VCaP (cell line): ENCODE measurements at regions not wholly inside any gene's neighbourhood (a gene's known extent, or its start where the extent isn't known, plus 50 kb on each side); places are given as distances from the start of the nearest gene placed in this dataset.
A peak's percentile ranks its signal among the peaks of the same experiment; 100 is the strongest.
"Not testable (repeated sequence)": the region's sequence is repeated elsewhere in the genome, so short reads cannot be mapped to it uniquely, and the experiment has no call there.

Source experiments
- H3K27ac ChIP-seq: fragments of 450-650 bp; 2 replicates; pipeline ENCODE4 v1.5.1; 2017
- TF ChIP-seq, protein P1 (sequence below): fragments of 450-650 bp; conservative IDR thresholded peaks from 2 replicates; pipeline ENCODE4 v1.5.1; 2017; ENCODE audit warnings: mild to moderate bottlenecking, moderate library complexity

DNA sequence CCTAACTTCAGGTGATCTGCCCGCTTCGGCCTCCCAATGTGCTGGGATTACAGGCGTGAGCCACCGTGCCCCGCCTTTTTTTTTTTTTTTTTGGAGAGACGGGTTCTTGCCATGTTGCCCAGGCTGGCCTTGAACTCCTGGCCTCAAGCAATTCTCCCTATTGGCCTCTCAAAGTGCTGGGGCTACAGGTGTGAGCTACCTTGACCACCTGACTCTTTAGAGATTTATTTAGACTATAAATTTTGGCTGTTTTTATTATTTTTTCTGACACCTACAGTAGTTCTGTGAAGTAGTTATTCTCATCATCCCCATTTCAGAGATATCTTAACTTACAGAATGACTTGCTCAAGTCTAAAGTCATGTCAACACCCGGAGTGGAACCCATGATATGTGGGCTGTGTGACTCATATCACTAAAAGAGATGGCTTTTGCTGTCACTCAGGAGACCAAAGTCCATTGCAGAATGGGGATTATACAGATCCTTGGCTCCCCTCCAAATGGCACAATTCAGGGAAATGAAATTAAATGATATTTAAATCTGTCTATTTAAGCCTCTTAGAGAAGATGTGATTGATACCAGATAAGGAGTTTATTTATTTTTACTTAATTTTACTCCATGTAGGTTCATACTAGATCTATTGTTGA, 93.2 kb downstream of the CTH start:
- TF ChIP-seq, protein P1, sequence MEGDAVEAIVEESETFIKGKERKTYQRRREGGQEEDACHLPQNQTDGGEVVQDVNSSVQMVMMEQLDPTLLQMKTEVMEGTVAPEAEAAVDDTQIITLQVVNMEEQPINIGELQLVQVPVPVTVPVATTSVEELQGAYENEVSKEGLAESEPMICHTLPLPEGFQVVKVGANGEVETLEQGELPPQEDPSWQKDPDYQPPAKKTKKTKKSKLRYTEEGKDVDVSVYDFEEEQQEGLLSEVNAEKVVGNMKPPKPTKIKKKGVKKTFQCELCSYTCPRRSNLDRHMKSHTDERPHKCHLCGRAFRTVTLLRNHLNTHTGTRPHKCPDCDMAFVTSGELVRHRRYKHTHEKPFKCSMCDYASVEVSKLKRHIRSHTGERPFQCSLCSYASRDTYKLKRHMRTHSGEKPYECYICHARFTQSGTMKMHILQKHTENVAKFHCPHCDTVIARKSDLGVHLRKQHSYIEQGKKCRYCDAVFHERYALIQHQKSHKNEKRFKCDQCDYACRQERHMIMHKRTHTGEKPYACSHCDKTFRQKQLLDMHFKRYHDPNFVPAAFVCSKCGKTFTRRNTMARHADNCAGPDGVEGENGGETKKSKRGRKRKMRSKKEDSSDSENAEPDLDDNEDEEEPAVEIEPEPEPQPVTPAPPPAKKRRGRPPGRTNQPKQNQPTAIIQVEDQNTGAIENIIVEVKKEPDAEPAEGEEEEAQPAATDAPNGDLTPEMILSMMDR: no peak
- no peak overlapping the region for H3K27ac ChIP-seq

DNA sequence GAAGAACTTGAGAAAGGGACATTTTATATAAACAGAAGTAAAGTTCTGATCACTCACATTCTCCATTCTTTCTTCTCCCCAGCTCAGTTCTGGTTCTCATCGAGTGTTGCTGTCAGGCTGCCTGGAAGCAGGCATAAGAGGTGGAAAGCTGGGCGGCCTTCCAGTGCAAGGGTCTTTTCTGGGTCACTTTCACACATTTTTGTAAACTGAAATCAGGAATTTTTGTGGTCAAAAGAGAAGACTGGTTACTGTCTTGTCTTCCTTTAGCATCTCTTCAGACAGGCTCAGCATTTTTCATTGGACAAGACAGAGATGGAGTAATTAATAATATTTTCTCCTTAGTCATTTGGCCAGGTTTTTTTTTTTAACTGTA, 93.7 kb downstream of the CTH start:
- TF ChIP-seq, protein P1: no peak
- no peak overlapping the region for H3K27ac ChIP-seq

DNA sequence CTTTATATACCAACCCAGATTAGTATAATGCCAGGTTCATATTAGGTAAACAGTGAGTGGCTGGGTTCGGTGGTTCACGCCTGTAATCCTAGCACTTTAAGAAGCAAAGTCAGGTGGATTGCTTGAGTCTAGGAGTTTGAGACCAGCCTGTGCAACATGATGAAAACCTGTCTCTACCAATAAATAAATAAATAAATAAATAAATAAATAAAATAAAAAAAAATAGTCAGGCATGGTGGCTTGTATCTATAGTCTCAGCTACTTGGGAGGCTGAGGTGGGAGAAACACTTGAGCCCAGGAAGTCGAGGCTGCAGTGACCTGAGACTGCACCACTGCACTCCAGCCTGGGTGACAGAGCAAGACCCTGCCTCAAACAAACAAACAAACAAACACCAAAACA, 96.9 kb downstream of the CTH start:
- not testable (repeated sequence) for H3K27ac ChIP-seq

DNA sequence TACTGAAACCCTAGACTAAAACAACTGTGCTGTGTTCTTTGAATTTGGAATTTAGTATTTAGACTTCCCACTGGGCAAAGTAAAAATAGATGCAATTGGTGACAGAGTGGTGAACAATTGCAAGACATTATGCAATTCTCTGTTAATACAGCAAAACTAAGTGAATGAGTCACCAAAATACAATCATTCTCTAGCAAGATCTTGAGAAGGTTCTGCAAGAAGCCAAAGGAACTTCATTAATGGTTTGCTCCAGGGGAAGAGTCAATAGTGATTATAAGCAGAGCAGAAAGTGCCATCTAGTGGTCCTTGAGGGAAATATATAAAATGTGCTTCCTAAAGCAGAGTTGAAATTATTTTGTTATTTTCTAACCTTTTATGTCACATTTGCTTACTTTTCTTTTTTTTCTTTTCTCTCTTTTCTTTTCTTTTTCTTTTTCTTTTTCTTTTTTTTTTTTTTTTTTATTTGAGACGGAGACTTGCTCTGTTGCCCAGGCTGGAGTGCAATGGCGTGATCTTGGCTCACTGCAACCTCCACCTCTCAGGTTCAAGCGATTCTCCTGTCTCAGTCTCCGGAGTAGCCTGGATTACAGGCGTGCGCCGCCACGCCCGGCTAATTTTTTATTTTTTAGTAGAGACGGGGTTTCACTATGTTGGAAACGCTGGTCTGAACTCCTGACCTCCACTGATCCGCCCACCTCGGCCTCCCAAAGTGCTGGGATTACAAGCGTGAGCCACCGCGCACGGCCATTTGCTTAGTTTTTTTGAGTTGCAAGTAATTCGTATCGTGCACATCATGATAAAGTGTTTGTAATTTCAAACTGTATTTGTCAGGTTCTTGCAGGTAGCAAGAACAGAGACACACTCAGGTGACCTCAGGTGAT, 99.2 kb downstream of the CTH start:
- TF ChIP-seq, protein P1: peak; percentile 77

DNA sequence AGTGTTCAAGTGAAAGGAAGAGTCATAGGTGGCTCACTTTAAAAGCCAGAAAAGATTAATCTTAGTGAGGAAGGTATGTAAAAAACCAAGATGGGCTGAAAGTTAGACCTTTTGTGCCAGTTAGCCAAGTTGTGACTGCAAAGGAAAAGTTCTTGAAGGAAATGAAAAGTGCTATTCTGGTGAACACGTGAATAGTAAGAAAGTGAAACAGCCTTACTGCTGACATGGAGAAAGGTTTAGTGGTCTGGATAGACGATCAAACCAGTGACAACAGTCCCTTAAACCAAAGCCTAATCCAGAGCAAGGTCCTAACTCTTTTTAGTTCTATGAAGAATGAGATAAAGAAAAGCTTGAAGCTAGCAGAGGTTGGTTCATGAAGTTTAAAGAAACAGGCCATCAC, 106.4 kb downstream of the CTH start:
- TF ChIP-seq, protein P1: no peak

More for the DNA sequence above, 99.2 kb downstream of the CTH start:
- no peak overlapping the region for H3K27ac ChIP-seq

DNA sequence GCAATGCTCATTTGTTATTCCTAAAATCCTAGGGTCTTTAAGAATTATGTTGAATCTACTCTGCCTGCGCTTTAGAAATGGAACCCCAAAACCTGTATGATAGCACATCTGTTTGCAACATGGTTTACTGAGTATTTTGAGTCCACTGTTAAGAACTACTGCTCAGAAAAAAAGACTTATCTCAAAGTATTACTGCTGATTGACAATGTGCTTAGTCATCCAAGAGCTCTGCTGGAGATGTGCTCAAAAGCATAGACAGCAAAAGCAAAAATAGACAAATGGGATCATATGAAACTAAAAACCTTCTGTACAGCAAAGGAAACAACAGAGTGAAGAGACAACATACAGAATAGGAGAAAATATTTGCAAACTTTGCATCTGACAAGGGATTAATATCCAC, 107.0 kb downstream of the CTH start:
- TF ChIP-seq, protein P1: no peak
- H3K27ac ChIP-seq: no peak overlapping the region

More for the DNA sequence above, 106.4 kb downstream of the CTH start:
- H3K27ac ChIP-seq: no peak overlapping the region

DNA sequence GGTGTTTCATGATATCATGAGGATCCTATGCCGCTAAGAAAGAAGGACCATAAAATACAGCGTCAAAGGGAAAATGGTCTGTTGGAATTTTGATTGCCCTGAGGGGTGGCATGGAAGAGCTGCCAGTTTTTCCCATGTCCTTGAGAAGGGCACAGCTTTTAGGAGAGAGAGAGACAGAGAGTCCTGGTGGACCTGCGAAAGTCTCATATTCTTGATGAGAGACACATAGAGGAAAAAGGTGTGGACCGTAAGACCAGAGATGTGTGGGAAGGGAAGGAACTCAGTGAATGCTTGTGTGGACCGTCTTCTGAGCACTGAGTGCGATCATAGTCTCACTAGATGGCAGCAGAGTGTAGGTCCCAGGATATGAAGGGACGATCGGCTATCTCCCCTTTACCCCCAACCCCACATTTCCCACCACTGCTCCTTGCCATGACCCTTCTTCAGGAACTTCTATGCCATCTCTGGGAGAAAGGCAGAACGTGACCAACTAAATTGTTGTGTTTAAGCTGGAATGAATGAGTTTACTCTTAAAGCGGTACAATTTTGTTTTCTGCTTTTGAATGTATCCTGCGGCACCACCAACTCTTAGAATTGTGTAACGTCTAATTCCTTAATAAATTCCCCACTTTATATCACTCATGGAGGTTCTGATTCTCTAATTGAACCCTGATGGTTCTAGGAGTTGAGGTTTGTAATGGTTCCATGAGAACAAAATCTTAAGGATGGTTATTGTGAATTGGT, 117.7 kb downstream of the CTH start:
- H3K27ac ChIP-seq: no peak overlapping the region
- TF ChIP-seq, protein P1: peak; percentile 89
